IMR-90 (cell line): ENCODE measurements at regions not wholly inside any gene's neighbourhood (a gene's known extent, or its start where the extent isn't known, plus 50 kb on each side); places are given as distances from the start of the nearest gene placed in this dataset.

ENCODE experiments used
- BHLHE40 ChIP-seq: fragments of 150-350 bp; IDR thresholded peaks from 2 replicates; pipeline ENCODE4 v1.6.1; 2016; ENCODE audit warnings: mild to moderate bottlenecking, low read depth, low read length
- CTCF ChIP-seq: conservative IDR thresholded peaks from 2 replicates; pipeline ENCODE4 v1.5.1; 2012; ENCODE audit warnings: mild to moderate bottlenecking, low read depth, low read length, improper control_type of control experiment
- FOS ChIP-seq: fragments of 150-350 bp; IDR thresholded peaks from 2 replicates; pipeline ENCODE4 v1.6.1; 2016; ENCODE audit warnings: low read depth, low read length
- MAFK ChIP-seq: IDR thresholded peaks from 2 replicates; pipeline ENCODE4 v1.6.1; 2012; ENCODE audit warnings: low read depth, low read length, improper control_type of control experiment
- MAZ ChIP-seq: IDR thresholded peaks from 2 replicates; pipeline ENCODE4 v1.6.1; 2012; ENCODE audit warnings: low read depth, mild to moderate bottlenecking, low read length, improper control_type of control experiment, moderate library complexity, borderline replicate concordance
- MXI1 ChIP-seq: IDR thresholded peaks from 2 replicates; pipeline ENCODE4 v1.6.1; 2012; ENCODE audit warnings: low read depth, mild to moderate bottlenecking, low read length, moderate library complexity, borderline replicate concordance
- NFE2L2 ChIP-seq: fragments of 150-350 bp; IDR thresholded peaks from 2 replicates; pipeline ENCODE4 v1.6.1; 2016; ENCODE audit warnings: low read depth, mild to moderate bottlenecking, low read length
- POLR2A ChIP-seq: IDR thresholded peaks from 2 replicates; pipeline ENCODE4 v1.6.1; 2012; ENCODE audit warnings: mild to moderate bottlenecking, low read depth, low read length
- RAD21 ChIP-seq: IDR thresholded peaks from 2 replicates; pipeline ENCODE4 v1.6.1; 2012; ENCODE audit warnings: low read length, improper control_type of control experiment
- RCOR1 ChIP-seq: IDR thresholded peaks from 2 replicates; pipeline ENCODE4 v1.6.1; 2012; ENCODE audit warnings: mild to moderate bottlenecking, low read length, improper control_type of control experiment; ENCODE audit not compliant: insufficient replicate concordance
- RFX5 ChIP-seq: IDR thresholded peaks from 2 replicates; pipeline ENCODE4 v1.8.0; 2012; ENCODE audit warnings: low read depth, mild to moderate bottlenecking, low read length, moderate library complexity
- USF2 ChIP-seq: fragments of 150-350 bp; IDR thresholded peaks from 2 replicates; pipeline ENCODE4 v1.6.1; 2017; ENCODE audit warnings: mild to moderate bottlenecking, antibody characterized with exemption, low read length, low read depth
- TF ChIP-seq, protein P1 (sequence below): fragments of 150-350 bp; IDR thresholded peaks from 2 replicates; pipeline ENCODE4 v1.6.1; 2016; ENCODE audit warnings: low read depth, mild to moderate bottlenecking, low read length, moderate library complexity, borderline replicate concordance

- no peak for TF ChIP-seq CTCF
- TF ChIP-seq RAD21, result no peak
- TF ChIP-seq, protein P1, sequence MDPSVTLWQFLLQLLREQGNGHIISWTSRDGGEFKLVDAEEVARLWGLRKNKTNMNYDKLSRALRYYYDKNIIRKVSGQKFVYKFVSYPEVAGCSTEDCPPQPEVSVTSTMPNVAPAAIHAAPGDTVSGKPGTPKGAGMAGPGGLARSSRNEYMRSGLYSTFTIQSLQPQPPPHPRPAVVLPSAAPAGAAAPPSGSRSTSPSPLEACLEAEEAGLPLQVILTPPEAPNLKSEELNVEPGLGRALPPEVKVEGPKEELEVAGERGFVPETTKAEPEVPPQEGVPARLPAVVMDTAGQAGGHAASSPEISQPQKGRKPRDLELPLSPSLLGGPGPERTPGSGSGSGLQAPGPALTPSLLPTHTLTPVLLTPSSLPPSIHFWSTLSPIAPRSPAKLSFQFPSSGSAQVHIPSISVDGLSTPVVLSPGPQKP, result no peak
- TF ChIP-seq POLR2A, result no peak
- no peak for TF ChIP-seq MAFK
- no peak for TF ChIP-seq FOS
- TF ChIP-seq RFX5, result no peak
- no peak for TF ChIP-seq RCOR1
- TF ChIP-seq USF2, result no peak
- no peak for TF ChIP-seq BHLHE40
- TF ChIP-seq MXI1, result no peak
- TF ChIP-seq MAZ, result no peak
- no peak for TF ChIP-seq NFE2L2
These were observed 117.8 kb upstream of the LHX5 start for GRCh38 chr12:113589437-113589836.
